Stimulated activated CD4-positive, alpha-beta T cell treated with anti-CD3 and anti-CD28 coated beads, Interleukin-12 subunit alpha, Interleukin-12 subunit beta, amount 100 ng/mL, for 4 hours (primary cell): ENCODE measurements at regions not wholly inside any gene's neighbourhood (a gene's known extent, or its start where the extent isn't known, plus 50 kb on each side); places are given as distances from the start of the nearest gene placed in this dataset.
"Not testable (repeated sequence)": the region's sequence is repeated elsewhere in the genome, so short reads cannot be mapped to it uniquely, and the experiment has no call there.

ENCODE experiments used
- DNase-seq: peaks from one replicate; pipeline ENCODE4 v3.0.0-alpha.2; 2020

- no peak for DNase-seq
Measured at GRCh38 chr2:40957508-40957907, 505.6 kb upstream of the SLC8A1 start.

GRCh38 chr2:40962026-40962425 lies 510.1 kb upstream of the SLC8A1 start:
- DNase-seq, result no peak

- no peak for DNase-seq
Measured at GRCh38 chr2:40964509-40965250, 512.8 kb upstream of the SLC8A1 start.

- no peak for DNase-seq
Measured at GRCh38 chr2:40967451-40967850, 515.6 kb upstream of the SLC8A1 start.

DNA sequence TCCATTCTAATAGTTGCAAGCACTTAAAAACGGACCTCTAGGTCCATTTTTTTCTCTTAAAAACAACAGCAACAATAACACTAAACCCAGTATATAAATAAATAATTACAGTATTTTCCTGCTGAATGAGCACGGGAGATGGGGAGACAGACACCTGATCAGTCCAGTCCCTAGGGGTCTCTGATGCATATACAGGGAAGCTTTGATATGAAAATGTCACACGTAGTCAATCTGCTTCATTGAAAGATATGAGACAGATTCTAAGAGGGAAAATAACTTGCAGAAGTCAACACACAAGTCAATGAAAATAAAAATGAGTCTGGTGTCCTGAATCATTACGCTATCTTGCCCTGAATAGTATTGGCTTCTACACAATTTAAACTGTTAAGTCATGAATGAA lies 523.3 kb upstream of the SLC8A1 start:
- DNase-seq, result no peak

GRCh38 chr2:40997362-40997761 lies 545.5 kb upstream of the SLC8A1 start:
- DNase-seq, result no peak

DNA sequence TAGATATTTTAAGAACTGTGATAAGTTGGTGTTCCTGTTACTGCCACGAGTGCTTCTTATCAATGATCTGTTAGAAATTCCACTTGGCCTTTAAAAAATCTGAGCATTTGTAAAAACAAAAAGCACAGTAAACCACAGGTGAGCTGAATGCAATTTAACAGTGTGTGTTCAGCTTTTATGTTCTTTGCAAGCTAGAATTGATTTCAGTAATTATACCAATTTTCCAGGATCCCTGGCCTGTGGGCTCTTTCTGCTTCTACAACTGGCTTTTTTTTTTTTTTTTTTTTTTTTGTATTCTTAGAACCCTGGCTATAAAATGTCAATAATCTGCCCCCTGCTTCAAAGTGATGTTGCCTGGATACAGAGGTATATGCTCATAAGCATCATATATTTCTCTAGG lies 548.5 kb upstream of the SLC8A1 start:
- DNase-seq, result no peak

GRCh38 chr2:41000906-41001305 lies 549.0 kb upstream of the SLC8A1 start:
- DNase-seq, result no peak

DNA sequence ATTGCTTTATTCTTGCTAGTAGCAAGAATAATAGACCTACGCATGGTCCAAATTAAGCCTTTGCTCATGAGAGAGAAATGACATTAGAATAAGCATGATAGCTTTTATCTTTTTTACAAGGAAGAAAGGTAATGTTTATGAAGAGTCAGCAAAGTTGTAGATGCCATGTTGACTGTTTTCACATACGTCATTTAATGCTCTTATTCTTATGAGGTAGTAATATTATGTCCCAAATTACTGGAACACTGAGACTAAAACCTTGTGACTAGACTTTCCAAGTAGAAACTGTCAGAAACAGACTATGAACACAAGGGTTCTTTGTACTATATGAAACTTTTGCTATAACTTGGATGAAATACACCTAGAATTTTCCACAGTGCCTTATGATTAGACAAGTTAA lies 552.8 kb upstream of the SLC8A1 start:
- no peak for DNase-seq

DNA sequence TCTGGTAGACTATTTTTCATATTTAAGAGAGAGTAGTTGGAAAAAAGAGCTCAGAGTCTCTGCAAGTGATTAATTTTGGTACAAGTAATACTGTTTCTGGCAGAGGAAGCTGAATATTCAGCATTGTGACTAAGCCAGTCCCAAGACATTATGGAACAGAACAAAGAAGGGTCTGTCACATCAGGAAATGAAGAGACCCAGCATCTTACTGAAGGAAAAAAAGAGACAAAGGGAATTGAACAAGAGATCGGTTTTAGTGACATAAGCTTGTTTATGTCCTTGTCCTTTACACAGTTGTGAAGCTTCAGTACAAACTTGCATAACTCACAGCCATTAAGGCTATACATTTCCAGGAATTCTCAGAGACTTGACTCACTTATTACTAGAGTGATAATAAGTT lies 568.5 kb upstream of the SLC8A1 start:
- no peak for DNase-seq

GRCh38 chr2:41024816-41025215 lies 572.9 kb upstream of the SLC8A1 start:
- DNase-seq, result no peak

DNA sequence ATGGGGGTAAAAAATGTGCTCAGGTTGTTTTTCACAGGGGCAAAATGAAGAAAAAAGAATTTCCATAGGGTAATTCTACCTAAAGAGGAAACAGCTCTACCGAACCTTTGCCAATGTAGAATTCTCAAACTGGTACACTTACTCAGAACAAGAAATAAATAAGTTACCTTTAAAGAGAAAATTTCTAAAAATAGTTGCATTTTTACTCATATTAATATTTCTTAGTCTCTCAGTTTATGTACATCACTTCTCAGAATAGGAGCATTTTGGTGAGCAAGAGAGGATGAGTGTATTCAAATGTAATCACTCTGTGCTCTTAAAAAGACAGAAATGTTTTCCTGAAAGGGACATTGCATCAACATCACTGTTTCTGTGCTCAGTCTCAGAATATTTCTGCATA lies 574.7 kb upstream of the SLC8A1 start:
- DNase-seq, result no peak

DNA sequence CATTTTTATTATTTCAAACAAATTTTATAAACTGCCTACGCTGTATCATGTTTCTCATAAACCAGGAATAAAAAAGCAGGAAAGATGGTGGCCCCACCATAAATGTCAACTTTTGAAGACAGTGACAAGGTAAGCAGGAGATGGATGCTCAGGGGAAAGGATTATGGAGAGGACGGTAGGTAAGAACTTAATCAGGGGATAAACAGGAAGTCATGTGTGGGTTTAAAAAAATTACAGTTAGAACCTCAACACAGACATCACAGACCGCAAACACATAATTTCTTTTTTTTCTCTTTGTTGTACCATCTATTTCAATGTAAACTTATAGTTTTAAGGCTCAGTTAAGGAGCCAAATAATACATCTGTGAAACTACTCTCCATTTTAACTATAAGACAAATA lies 575.2 kb upstream of the SLC8A1 start:
- DNase-seq, result no peak

- no peak for DNase-seq
Measured at GRCh38 chr2:41031282-41031681, 579.4 kb upstream of the SLC8A1 start.

DNA sequence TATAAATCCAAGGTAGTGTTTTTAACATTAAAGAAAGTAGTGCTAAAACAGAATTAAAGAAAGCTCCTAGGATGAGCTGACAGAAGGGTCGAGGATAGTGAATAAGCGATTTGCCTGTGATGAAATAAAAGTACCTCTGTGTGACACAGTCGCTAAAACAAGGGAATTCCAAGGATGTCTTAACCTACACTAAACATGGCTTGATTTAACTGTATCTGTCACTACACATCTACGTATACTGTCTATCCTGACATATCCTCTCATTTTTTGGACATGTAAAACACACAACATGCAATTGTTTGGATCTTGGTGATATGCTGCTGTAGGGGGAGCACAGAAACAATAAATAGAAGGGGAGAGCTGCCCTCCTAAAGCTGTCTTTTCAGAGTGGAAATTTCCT lies 580.8 kb upstream of the SLC8A1 start:
- no peak for DNase-seq

- DNase-seq, result no peak
Measured at GRCh38 chr2:41033127-41033526, 581.2 kb upstream of the SLC8A1 start.

- no peak for DNase-seq
Measured at GRCh38 chr2:41038408-41038807, 586.5 kb upstream of the SLC8A1 start.

DNA sequence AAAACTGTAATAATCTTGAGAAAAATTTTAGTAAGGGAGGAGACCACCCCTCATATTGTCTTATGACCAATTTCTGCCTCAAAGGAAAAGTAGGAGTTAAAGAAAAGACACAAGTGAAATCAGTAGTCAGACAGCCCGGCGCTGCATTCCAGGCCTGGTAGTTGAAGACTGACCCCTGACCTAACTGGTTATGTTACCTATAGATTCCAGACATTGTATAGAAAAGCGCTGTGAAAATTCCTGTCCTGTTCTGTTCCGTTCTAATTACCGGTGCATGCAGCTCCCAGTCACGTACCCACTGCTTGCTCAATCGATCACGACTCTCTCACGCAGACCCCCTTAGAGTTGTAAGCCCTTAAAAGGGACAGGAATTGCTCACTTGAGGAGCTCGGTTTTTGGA lies 587.9 kb upstream of the SLC8A1 start:
- DNase-seq, result not testable (repeated sequence)

GRCh38 chr2:41040782-41041520 lies 589.1 kb upstream of the SLC8A1 start:
- DNase-seq, result no peak

- no peak for DNase-seq
Measured at GRCh38 chr2:41042343-41042742, 590.5 kb upstream of the SLC8A1 start.

- no peak for DNase-seq
Measured at GRCh38 chr2:41061356-41061755, 609.5 kb upstream of the SLC8A1 start.

- DNase-seq, result no peak
Measured at GRCh38 chr2:41062336-41062735, 610.4 kb upstream of the SLC8A1 start.

GRCh38 chr2:41066168-41066567 lies 614.3 kb upstream of the SLC8A1 start:
- DNase-seq, result no peak

DNA sequence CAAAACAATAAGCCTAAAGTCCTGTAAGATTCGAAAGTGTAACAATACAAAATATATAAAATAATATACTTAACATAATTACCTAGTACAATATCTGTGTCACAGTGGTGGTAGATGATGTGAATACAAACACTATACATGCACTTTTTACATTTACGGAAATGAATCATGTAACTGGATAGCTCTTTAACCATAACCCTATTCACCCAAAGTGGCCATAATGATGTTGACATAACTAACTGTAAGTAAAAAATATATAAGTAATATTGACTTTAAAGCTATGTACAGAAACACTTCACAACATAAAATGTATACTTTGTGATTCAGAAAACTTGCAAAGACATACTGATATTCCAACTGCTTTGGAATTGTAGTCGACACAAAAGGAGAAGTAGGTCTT lies 616.9 kb upstream of the SLC8A1 start:
- DNase-seq, result no peak

DNA sequence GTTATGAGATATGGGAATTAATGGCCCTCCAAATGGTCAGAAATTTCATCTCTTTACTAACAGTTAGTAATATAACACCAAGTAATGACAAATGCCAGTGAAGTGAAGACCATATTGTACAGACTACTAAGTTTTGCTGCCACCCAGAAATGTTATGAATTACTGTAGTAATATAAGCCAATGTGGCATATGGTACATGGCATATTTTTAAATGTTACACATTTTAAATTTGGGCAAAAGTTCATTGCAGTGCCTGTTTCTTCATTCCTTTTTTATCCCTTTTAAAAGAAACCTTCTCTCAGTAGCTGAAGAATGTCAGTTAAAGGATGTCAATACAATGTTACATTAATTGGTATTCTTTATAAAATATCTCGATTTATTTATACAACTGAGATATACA lies 626.5 kb upstream of the SLC8A1 start:
- no peak for DNase-seq
